Esophagus muscularis mucosa (tissue), 3 donors: ENCODE measurements at regions not wholly inside any gene's neighbourhood (a gene's known extent, or its start where the extent isn't known, plus 50 kb on each side); places are given as distances from the start of the nearest gene placed in this dataset.

Experiments
- CTCF ChIP-seq, 3 experiments: fragments of 200-600 bp in 2 of 3; fragments of 450-650 bp in 1 of 3; sonication (generic) in 2 of 3; IDR thresholded peaks; one replicate each; pipeline ENCODE4 v1.5.1; 2017 to 2019; ENCODE audit warnings: antibody characterized with exemption in 3 of 3, mild to moderate bottlenecking in 2 of 3, moderate library complexity in 1 of 3
- EP300 ChIP-seq: sonication (generic); formaldehyde crosslinking; IDR thresholded peaks from one replicate; pipeline ENCODE4 v1.6.1; 2017; ENCODE audit warnings: antibody characterized with exemption

- no peak for TF ChIP-seq EP300
- no peak for TF ChIP-seq CTCF (IDR thresholded peaks at IDR 0.05)
These were observed 130.4 kb upstream of the ASB18 start for GRCh38 chr2:236394571-236394970.
